Ascending aorta (tissue), 2 donors: ENCODE measurements at regions not wholly inside any gene's neighbourhood (a gene's known extent, or its start where the extent isn't known, plus 50 kb on each side); places are given as distances from the start of the nearest gene placed in this dataset.

Experiments
- DNase-seq, 2 donors: peaks; one replicate each; pipeline ENCODE4 v3.0.0-alpha.2; 2019; ENCODE audit warnings: low spot score in 2 of 2
- H3K27ac ChIP-seq, 2 donors: fragments of 200-600 bp; sonication (generic); one replicate each; pipeline ENCODE4 v1.5.1; 2016 to 2017; ENCODE audit warnings: mild to moderate bottlenecking in 1 of 2
- H3K27me3 ChIP-seq: fragments of 200-600 bp; sonication (generic); one replicate; pipeline ENCODE4 v1.5.1; 2017
- H3K36me3 ChIP-seq, 2 donors: fragments of 200-600 bp; sonication (generic); one replicate each; pipeline ENCODE4 v1.5.1; 2016
- H3K4me1 ChIP-seq, 2 donors: fragments of 200-600 bp; sonication (generic); one replicate each; pipeline ENCODE4 v1.5.1; 2016 to 2017; ENCODE audit warnings: mild to moderate bottlenecking in 1 of 2
- H3K4me3 ChIP-seq, 2 donors: fragments of 200-600 bp; sonication (generic); one replicate each; pipeline ENCODE4 v1.5.1; 2016 to 2017; ENCODE audit warnings: mild to moderate bottlenecking in 1 of 2
- H3K9me3 ChIP-seq, 2 donors: fragments of 200-600 bp; sonication (generic); one replicate each; pipeline ENCODE4 v1.5.1; 2016
- intact Hi-C: fragments of 100-400 bp; cut with DNase I; formaldehyde crosslinking; loops from one replicate; pipeline ENCODE4 v1.15.1; 2023
- TF ChIP-seq, protein P1 (sequence below), 3 experiments: fragments of 200-600 bp in 2 of 3; fragments of 450-650 bp in 1 of 3; sonication (generic) in 2 of 3; IDR thresholded peaks; one replicate each; pipeline ENCODE4 v1.5.1; 2016 to 2019; ENCODE audit warnings: antibody characterized with exemption in 3 of 3, mild to moderate bottlenecking in 1 of 3, moderate library complexity in 1 of 3

DNA sequence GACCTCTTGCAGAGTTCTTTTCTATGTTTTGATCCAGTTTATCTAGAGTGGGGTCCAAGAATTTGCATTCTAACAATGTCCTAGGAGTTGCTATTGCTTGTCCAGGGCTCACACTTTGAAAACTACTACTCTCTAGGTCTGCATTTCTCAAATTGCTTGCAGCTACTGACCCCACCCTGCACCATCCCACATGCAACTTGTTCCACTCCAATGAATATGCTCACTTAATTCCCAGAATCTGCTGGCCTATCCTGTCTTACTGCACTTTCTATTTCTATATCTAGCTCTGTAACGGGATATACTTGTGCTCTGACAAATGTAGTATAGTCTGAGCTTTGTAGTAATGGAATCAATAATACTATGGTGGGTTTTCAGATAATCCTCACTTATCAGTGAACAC lies 570.3 kb downstream of the IQCM start:
- Histone ChIP-seq H3K4me3 (no peak overlapping the region), H3K27me3 (no peaks in the 10 kb centered on the region), H3K4me1 (no peaks in the 10 kb centered on the region), H3K36me3 (no peaks in the 10 kb centered on the region), H3K9me3 (no peaks in the 10 kb centered on the region), H3K27ac (no peak overlapping the region)
- intact Hi-C loops = no loop called here
- no peak for DNase-seq
- TF ChIP-seq, protein P1, sequence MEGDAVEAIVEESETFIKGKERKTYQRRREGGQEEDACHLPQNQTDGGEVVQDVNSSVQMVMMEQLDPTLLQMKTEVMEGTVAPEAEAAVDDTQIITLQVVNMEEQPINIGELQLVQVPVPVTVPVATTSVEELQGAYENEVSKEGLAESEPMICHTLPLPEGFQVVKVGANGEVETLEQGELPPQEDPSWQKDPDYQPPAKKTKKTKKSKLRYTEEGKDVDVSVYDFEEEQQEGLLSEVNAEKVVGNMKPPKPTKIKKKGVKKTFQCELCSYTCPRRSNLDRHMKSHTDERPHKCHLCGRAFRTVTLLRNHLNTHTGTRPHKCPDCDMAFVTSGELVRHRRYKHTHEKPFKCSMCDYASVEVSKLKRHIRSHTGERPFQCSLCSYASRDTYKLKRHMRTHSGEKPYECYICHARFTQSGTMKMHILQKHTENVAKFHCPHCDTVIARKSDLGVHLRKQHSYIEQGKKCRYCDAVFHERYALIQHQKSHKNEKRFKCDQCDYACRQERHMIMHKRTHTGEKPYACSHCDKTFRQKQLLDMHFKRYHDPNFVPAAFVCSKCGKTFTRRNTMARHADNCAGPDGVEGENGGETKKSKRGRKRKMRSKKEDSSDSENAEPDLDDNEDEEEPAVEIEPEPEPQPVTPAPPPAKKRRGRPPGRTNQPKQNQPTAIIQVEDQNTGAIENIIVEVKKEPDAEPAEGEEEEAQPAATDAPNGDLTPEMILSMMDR (IDR thresholded peaks at IDR 0.05) = no peak

DNA sequence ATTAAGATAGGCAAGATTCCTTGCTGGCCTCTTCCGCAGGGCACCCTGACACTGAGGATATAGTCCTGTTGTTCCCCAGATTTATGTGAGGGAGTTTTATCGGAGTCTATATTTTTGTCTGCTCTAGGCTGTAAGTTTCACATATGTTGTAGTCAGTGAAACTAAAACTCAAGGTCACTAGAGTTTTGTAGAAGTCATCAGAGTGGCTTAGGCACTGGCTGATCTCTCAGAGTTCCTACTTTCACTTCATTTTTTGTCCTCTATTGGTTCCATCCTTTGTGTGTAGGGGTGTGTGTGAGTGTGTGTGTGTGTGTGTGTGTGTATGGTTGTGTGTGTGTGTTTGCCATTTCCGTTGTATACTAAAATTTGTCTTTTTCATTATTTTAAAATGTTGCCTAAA lies 577.5 kb downstream of the IQCM start:
- TF ChIP-seq, protein P1 (IDR thresholded peaks at IDR 0.05) = no peak
- Histone ChIP-seq H3K4me3 (no peak overlapping the region), H3K9me3 (no peaks in the 10 kb centered on the region), H3K4me1 (no peaks in the 10 kb centered on the region), H3K27ac (no peak overlapping the region), H3K27me3 (no peaks in the 10 kb centered on the region), H3K36me3 (no peaks in the 10 kb centered on the region)
- DNase-seq = no peak
- intact Hi-C loops = no loop called here

DNA sequence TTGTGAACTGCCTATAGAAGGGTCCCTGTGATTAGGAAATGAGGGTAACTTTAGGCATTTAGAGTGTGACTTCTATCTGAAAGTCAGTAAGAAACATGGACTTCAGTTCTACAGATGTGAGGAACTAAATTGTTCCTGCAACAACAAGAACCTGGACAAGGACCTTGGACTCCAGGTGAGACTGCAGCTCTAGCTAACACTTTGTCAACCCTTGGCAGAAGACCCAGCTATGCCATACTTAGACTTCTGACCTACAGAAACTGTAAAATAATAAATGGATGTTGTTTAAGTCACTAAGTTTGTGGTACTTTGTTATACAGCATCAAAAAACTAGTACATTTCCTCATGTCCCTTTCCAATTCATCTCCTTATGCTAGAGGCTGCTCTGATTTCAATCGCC lies 580.8 kb downstream of the IQCM start:
- DNase-seq = no peak
- no peaks in the 10 kb centered on the region for H3K4me1 ChIP-seq
- TF ChIP-seq, protein P1 (IDR thresholded peaks at IDR 0.05) = no peak
- H3K27ac ChIP-seq = no peak overlapping the region
- H3K27me3 ChIP-seq = no peaks in the 10 kb centered on the region
- no peaks in the 10 kb centered on the region for H3K36me3 ChIP-seq
- intact Hi-C loops = no loop called here
- no peaks in the 10 kb centered on the region for H3K9me3 ChIP-seq
- no peak overlapping the region for H3K4me3 ChIP-seq

DNA sequence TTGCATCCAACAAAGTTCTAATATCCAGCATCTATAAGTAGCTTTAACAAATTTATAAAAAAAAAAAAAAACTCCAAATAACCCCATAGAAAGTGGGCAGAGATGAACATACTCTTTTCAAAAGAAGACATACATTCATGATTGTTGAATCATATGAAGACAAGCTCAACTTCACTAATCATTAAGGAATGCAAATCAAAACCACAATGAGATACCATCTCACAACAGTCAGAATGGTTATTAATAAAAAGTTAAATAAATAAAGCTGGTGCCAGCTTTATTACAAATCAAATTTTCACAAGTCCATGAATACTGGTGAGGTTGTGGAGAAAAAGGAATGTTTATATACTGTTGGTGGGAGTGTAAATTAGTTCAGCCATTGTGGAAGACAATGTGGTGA lies 592.0 kb downstream of the IQCM start:
- Histone ChIP-seq H3K9me3 (peaks cover 0 to 14% of the 10 kb centered on the region in 2 donors), H3K27me3 (no peaks in the 10 kb centered on the region), H3K27ac (no peak overlapping the region), H3K36me3 (no peaks in the 10 kb centered on the region), H3K4me1 (no peaks in the 10 kb centered on the region), H3K4me3 (no peak overlapping the region)
- intact Hi-C loops = no loop called here
- TF ChIP-seq, protein P1 (IDR thresholded peaks at IDR 0.05) = no peak
- DNase-seq = no peak

DNA sequence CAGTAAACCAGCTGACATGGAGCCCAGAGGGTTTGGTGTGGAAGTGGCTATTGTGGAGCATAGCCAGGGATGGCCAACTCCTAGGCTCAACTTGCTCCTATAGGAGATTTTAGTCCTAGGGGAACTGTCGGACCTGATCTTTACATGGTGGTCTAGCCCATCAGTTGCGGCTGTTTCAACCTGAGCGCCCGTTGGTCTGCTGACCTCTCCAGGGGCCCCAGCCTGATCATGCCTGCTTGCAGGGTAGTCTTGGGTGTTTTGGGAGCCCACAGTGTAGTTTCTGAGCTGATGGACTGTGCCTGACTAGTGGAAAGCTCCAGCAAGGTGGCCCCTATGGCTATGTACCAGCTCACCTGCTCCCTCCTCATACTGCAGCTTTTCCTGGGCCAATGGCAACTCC lies 597.0 kb downstream of the IQCM start:
- Histone ChIP-seq H3K4me3 (no peak overlapping the region), H3K36me3 (no peaks in the 10 kb centered on the region), H3K27me3 (no peaks in the 10 kb centered on the region), H3K9me3 (peaks cover 0 to 14% of the 10 kb centered on the region in 2 donors), H3K4me1 (no peaks in the 10 kb centered on the region), H3K27ac (no peak overlapping the region)
- TF ChIP-seq, protein P1 (IDR thresholded peaks at IDR 0.05) = no peak
- DNase-seq = no peak
- intact Hi-C loops = no loop called here

DNA sequence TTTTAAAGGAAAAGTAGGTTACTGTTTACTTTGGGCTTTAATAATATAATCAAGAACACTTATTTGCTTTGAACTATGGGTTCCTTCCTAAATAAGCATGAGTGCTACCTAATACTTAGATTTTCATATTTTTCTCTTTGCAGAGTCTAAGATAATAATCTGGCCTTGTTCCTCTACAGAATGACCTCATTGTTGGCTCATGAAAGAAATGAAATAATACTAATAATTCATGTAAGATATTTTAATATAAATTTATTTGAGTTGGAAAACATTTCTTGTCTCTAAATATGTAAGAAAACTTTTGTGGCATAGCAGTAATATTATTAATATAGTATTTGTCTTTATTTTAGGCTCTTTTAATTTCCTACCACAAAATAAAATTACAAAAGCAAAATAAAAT lies 601.3 kb downstream of the IQCM start:
- no peak overlapping the region for H3K4me3 ChIP-seq
- intact Hi-C loops = no loop called here
- no peaks in the 10 kb centered on the region for H3K27me3 ChIP-seq
- no peak overlapping the region for H3K27ac ChIP-seq
- no peaks in the 10 kb centered on the region for H3K9me3 ChIP-seq
- TF ChIP-seq, protein P1 (IDR thresholded peaks at IDR 0.05) = no peak
- no peaks in the 10 kb centered on the region for H3K36me3 ChIP-seq
- no peak for DNase-seq
- H3K4me1 ChIP-seq = no peaks in the 10 kb centered on the region
